Gastroesophageal sphincter (tissue), 3 donors: ENCODE measurements at regions not wholly inside any gene's neighbourhood (a gene's known extent, or its start where the extent isn't known, plus 50 kb on each side); places are given as distances from the start of the nearest gene placed in this dataset.

ENCODE experiments used
- CTCF ChIP-seq, 4 experiments: fragments of 200-600 bp in 2 of 4; fragments of 450-650 bp in 2 of 4; sonication (generic) in 1 of 4; IDR thresholded peaks; one replicate each; pipeline ENCODE4 v1.5.1; 2017 to 2019; ENCODE audit warnings: antibody characterized with exemption in 4 of 4, mild to moderate bottlenecking in 2 of 4, moderate library complexity in 2 of 4
- EP300 ChIP-seq: sonication (generic); formaldehyde crosslinking; IDR thresholded peaks from one replicate; pipeline ENCODE4 v1.6.1; 2017; ENCODE audit warnings: antibody characterized with exemption, mild to moderate bottlenecking
- POLR2A ChIP-seq, 2 donors: fragments of 450-650 bp; IDR thresholded peaks; one replicate each; pipeline ENCODE4 v1.6.1; 2017; ENCODE audit warnings: antibody characterized with exemption in 2 of 2, mild to moderate bottlenecking in 2 of 2, moderate library complexity in 1 of 2
- POLR2AphosphoS5 ChIP-seq: sonication (generic); formaldehyde crosslinking; IDR thresholded peaks from one replicate; pipeline ENCODE4 v1.6.1; 2017; ENCODE audit warnings: antibody characterized with exemption

- TF ChIP-seq EP300 (no peak), POLR2AphosphoS5 (no peak), CTCF (IDR thresholded peaks at IDR 0.05) (no peak), POLR2A (IDR thresholded peaks at IDR 0.05) (no peak)
These were observed 144.6 kb downstream of the BRD1 start for GRCh38 chr22:49683032-49683431.
